ENCODE measurements at regions not wholly inside any gene's neighbourhood (a gene's known extent, or its start where the extent isn't known, plus 50 kb on each side); places are given as distances from the start of the nearest gene placed in this dataset.

DNA sequence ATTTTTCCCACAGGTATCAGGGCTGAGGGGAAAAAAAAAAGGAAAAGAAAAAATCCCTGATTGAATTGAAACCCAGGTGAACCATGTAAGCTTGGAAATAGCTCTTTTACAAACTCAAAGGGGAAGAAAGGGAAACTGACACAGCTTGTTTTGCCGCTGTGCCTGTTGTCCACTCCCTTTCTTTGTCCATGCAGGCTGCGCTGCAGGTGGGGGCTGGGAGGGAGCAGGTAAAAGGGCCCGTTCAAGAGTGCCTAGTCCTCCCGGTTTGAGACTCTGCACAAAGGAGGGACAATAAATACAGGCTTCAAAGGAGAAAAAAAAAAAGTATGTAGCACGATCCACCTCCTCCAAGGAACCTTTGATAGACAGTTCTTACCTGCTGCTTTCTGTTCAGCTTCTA lies 194.8 kb downstream of the GRIN2B start:
- TF ChIP-seq, protein P1, sequence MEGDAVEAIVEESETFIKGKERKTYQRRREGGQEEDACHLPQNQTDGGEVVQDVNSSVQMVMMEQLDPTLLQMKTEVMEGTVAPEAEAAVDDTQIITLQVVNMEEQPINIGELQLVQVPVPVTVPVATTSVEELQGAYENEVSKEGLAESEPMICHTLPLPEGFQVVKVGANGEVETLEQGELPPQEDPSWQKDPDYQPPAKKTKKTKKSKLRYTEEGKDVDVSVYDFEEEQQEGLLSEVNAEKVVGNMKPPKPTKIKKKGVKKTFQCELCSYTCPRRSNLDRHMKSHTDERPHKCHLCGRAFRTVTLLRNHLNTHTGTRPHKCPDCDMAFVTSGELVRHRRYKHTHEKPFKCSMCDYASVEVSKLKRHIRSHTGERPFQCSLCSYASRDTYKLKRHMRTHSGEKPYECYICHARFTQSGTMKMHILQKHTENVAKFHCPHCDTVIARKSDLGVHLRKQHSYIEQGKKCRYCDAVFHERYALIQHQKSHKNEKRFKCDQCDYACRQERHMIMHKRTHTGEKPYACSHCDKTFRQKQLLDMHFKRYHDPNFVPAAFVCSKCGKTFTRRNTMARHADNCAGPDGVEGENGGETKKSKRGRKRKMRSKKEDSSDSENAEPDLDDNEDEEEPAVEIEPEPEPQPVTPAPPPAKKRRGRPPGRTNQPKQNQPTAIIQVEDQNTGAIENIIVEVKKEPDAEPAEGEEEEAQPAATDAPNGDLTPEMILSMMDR (conservative IDR thresholded peaks at IDR 0.05; ENCODE audit: low read length) = no peak
- TF ChIP-seq EZH2phosphoT487 (IDR thresholded peaks at IDR 0.05; ENCODE audit: borderline replicate concordance, low read depth, low read length) = no peak
